Esophagus muscularis mucosa (tissue), 3 donors: ENCODE measurements at regions not wholly inside any gene's neighbourhood (a gene's known extent, or its start where the extent isn't known, plus 50 kb on each side); places are given as distances from the start of the nearest gene placed in this dataset.

Experiments
- POLR2AphosphoS5 ChIP-seq, 2 donors: sonication (generic); formaldehyde crosslinking; IDR thresholded peaks; one replicate each; pipeline ENCODE4 v1.6.1; 2017; ENCODE audit warnings: antibody characterized with exemption in 2 of 2
- TF ChIP-seq, protein P1 (sequence below), 3 experiments: fragments of 200-600 bp in 2 of 3; fragments of 450-650 bp in 1 of 3; sonication (generic) in 2 of 3; IDR thresholded peaks; one replicate each; pipeline ENCODE4 v1.5.1; 2017 to 2019; ENCODE audit warnings: antibody characterized with exemption in 3 of 3, mild to moderate bottlenecking in 2 of 3, moderate library complexity in 1 of 3

DNA sequence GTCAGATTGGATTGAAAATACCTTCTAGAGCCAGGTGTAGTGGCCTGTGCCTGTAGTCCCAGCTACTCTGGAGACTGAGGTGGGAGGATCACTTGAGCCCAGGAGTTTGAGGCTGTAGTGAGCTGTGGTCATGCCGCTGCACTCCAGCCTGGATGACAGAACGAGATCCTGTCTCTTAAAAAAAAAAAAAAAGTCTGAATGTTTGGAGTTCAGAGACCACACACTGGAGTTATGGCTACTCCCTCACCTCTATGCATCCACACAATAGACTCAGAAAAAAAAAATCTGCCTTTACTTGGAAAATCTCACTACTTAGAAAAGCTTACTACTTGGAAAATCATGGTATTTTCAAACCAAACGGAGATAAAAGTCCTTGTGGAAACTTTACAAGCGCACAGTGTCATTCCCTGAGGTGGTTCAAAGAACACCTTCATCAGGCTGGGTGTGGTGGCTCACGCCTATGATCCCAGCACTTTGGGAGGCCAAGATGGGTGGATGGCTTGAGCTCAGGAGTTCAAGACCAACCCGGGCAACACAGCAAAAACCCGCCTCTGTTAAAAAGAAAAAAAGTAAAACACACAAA, 63.9 kb upstream of the PICALM start:
- TF ChIP-seq, protein P1, sequence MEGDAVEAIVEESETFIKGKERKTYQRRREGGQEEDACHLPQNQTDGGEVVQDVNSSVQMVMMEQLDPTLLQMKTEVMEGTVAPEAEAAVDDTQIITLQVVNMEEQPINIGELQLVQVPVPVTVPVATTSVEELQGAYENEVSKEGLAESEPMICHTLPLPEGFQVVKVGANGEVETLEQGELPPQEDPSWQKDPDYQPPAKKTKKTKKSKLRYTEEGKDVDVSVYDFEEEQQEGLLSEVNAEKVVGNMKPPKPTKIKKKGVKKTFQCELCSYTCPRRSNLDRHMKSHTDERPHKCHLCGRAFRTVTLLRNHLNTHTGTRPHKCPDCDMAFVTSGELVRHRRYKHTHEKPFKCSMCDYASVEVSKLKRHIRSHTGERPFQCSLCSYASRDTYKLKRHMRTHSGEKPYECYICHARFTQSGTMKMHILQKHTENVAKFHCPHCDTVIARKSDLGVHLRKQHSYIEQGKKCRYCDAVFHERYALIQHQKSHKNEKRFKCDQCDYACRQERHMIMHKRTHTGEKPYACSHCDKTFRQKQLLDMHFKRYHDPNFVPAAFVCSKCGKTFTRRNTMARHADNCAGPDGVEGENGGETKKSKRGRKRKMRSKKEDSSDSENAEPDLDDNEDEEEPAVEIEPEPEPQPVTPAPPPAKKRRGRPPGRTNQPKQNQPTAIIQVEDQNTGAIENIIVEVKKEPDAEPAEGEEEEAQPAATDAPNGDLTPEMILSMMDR (IDR thresholded peaks at IDR 0.05), result no peak
- TF ChIP-seq POLR2AphosphoS5 (IDR thresholded peaks at IDR 0.05), result no peak
